ENCODE measurements at regions not wholly inside any gene's neighbourhood (a gene's known extent, or its start where the extent isn't known, plus 50 kb on each side); places are given as distances from the start of the nearest gene placed in this dataset.

DNA sequence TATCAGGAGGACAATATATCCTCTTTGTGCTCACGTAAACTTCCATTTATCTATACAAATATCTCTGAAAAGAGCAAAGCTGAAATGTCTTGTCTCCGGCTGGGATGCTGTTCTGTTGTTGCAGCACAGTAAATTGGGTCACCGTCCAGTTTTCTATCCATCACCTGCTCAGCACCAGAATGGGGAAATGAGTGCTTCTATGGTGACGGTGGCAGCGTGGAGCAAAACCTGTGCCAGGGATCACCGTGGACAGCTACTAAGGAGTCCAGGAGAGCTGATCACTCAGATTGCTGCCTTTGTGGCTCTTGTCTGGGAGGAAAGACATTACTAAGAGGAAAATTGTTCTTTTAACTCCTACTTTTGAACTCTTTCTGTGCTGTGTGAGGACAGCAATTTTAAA lies 531.6 kb downstream of the PSAT1 start:
- TF ChIP-seq CTCF (conservative IDR thresholded peaks at IDR 0.05; ENCODE audit: low read depth, low read length): no peak
- no peak overlapping the region for H2AFZ ChIP-seq (ENCODE audit: low read depth)

DNA sequence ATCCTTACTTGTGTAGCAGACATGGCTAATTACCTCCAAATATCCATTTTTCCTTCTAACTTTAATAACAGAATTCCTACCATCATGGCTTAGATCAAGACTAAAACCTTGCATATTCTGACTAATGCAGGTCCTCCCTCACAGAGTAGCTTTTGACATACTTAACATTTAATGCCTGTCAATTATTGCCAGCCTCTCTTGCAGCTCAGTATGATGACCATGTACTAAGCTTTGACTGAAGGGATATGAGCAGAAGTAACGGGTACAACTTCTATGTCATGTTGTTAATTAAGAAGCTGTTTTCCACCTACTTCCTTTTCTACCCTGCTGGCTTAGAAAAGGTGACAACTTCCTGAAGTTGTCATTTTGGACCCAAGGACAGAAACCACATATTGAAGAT lies 533.4 kb downstream of the PSAT1 start:
- H3K4me3 ChIP-seq (IDR thresholded peaks at IDR 0.05; ENCODE audit: insufficient read depth, low read depth, low read length): no peak overlapping the region
- no peaks in the 10 kb centered on the region for H3K36me3 ChIP-seq (ENCODE audit: insufficient read depth)
- no peaks in the 10 kb centered on the region for H4K20me1 ChIP-seq (ENCODE audit: insufficient read depth)
- H3K4me1 ChIP-seq (ENCODE audit: low read depth, poor library complexity, severe bottlenecking): no peaks in the 10 kb centered on the region
- no peak overlapping the region for H2AFZ ChIP-seq (ENCODE audit: low read depth)
- no peak for TF ChIP-seq CTCF (conservative IDR thresholded peaks at IDR 0.05; ENCODE audit: low read depth, low read length)
- no peak overlapping the region for H3K4me2 ChIP-seq
- no peaks in the 10 kb centered on the region for H3K27me3 ChIP-seq (ENCODE audit: insufficient read depth, low read depth)
- no peaks in the 10 kb centered on the region for H3K79me2 ChIP-seq (ENCODE audit: insufficient read depth, low read depth)
- no peak overlapping the region for H3K27ac ChIP-seq
- no peak overlapping the region for H3K9ac ChIP-seq

More for the DNA sequence above, 531.6 kb downstream of the PSAT1 start:
- no peaks in the 10 kb centered on the region for H3K27me3 ChIP-seq (ENCODE audit: insufficient read depth, low read depth)
- H3K4me1 ChIP-seq (ENCODE audit: low read depth, poor library complexity, severe bottlenecking): no peaks in the 10 kb centered on the region
- H3K27ac ChIP-seq: no peak overlapping the region
- H3K9ac ChIP-seq: no peak overlapping the region
- H3K79me2 ChIP-seq (ENCODE audit: insufficient read depth, low read depth): no peaks in the 10 kb centered on the region
- no peak overlapping the region for H3K4me3 ChIP-seq (IDR thresholded peaks at IDR 0.05; ENCODE audit: insufficient read depth, low read depth, low read length)
- H4K20me1 ChIP-seq (ENCODE audit: insufficient read depth): no peaks in the 10 kb centered on the region
- H3K36me3 ChIP-seq (ENCODE audit: insufficient read depth): no peaks in the 10 kb centered on the region
- no peak overlapping the region for H3K4me2 ChIP-seq

DNA sequence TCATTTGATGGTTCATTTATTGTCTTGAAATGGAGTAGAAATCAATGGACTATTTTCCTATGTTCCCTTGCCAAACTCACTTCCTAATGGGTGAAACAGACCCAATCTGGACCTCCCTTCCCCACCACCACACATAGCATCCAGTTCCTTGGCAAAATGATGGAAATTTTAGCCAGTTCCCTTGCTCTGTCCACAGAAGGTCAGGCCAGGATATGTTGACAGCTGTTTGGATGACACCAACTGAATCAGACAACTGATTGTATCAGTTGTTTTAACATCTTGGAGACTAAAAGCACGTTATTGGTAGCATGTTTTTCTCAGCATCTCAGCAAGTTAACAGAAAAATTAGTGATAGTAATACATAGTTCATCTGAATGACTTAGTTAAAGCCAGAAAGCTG lies 534.8 kb downstream of the PSAT1 start:
- Histone ChIP-seq H3K4me1 (ENCODE audit: low read depth, poor library complexity, severe bottlenecking) (no peaks in the 10 kb centered on the region), H3K36me3 (ENCODE audit: insufficient read depth) (no peaks in the 10 kb centered on the region), H3K9ac (no peak overlapping the region), H4K20me1 (ENCODE audit: insufficient read depth) (no peaks in the 10 kb centered on the region), H3K27ac (no peak overlapping the region), H3K4me2 (no peak overlapping the region), H3K4me3 (IDR thresholded peaks at IDR 0.05; ENCODE audit: insufficient read depth, low read depth, low read length) (no peak overlapping the region), H3K27me3 (ENCODE audit: insufficient read depth, low read depth) (no peaks in the 10 kb centered on the region), H3K79me2 (ENCODE audit: insufficient read depth, low read depth) (no peaks in the 10 kb centered on the region), H2AFZ (ENCODE audit: low read depth) (no peak overlapping the region)
- TF ChIP-seq CTCF (conservative IDR thresholded peaks at IDR 0.05; ENCODE audit: low read depth, low read length): no peak

DNA sequence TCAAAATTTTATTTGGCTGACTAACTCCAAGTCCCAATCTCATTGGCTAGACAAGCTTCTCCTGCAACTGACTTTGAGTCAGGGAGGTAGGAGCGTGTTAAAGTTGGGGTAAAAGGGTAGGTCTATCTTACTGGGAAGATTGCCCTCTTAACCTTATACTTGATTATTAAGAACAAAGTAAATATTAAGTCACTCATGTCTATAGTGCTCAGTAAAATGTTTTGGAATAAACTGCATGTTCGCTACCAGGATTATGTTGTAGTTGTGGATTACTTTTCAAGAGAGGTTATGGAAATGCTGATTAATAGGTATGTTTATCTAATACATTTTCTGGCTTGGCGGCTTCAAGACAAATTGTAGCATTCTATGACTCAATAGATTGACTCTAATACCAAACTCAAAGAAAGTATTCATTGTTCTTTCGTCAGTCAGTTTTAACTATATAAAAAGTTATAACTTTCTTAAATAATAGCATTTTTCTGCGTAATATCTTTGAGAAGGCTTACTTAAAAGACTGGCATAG lies 539.1 kb downstream of the PSAT1 start:
- no peak overlapping the region for H3K27ac ChIP-seq
- no peak for TF ChIP-seq CTCF (conservative IDR thresholded peaks at IDR 0.05; ENCODE audit: low read depth, low read length)
- H3K36me3 ChIP-seq (ENCODE audit: insufficient read depth): no peaks in the 10 kb centered on the region
- no peaks in the 10 kb centered on the region for H3K27me3 ChIP-seq (ENCODE audit: insufficient read depth, low read depth)
- H2AFZ ChIP-seq (ENCODE audit: low read depth): no peak overlapping the region
- no peak overlapping the region for H3K4me3 ChIP-seq (IDR thresholded peaks at IDR 0.05; ENCODE audit: insufficient read depth, low read depth, low read length)
- H3K4me1 ChIP-seq (ENCODE audit: low read depth, poor library complexity, severe bottlenecking): no peaks in the 10 kb centered on the region
- H3K9ac ChIP-seq: no peak overlapping the region
- H3K4me2 ChIP-seq: no peak overlapping the region
- H3K79me2 ChIP-seq (ENCODE audit: insufficient read depth, low read depth): no peaks in the 10 kb centered on the region
- H4K20me1 ChIP-seq (ENCODE audit: insufficient read depth): no peaks in the 10 kb centered on the region

All from KMS-11 (cell line).